HG03342 (cell line): ENCODE measurements at regions not wholly inside any gene's neighbourhood (a gene's known extent, or its start where the extent isn't known, plus 50 kb on each side); places are given as distances from the start of the nearest gene placed in this dataset.
"Not testable (repeated sequence)": the region's sequence is repeated elsewhere in the genome, so short reads cannot be mapped to it uniquely, and the experiment has no call there.

Experiments
- ATAC-seq: cut with Tn5 transposase; IDR thresholded peaks from one replicate; pipeline ENCODE4 v1.9.1; 2021; ENCODE audit warnings: mild to moderate bottlenecking, moderate library complexity; ENCODE audit not compliant: unreplicated experiment

GRCh38 chr4:81789158-81789557 is 317.5 kb upstream of the RASGEF1B start:
- no peak for ATAC-seq

GRCh38 chr4:81786766-81787165 is 315.1 kb upstream of the RASGEF1B start:
- ATAC-seq, result no peak

GRCh38 chr4:81786063-81786763 is 314.5 kb upstream of the RASGEF1B start:
- no peak for ATAC-seq

- ATAC-seq, result no peak
Observed at GRCh38 chr4:81785338-81785737, 313.6 kb upstream of the RASGEF1B start.

GRCh38 chr4:81783558-81783957 is 311.9 kb upstream of the RASGEF1B start:
- no peak for ATAC-seq

GRCh38 chr4:81781799-81782198 is 310.1 kb upstream of the RASGEF1B start:
- ATAC-seq, result no peak

- not testable (repeated sequence) for ATAC-seq
Observed at GRCh38 chr4:81777718-81778117, 306.0 kb upstream of the RASGEF1B start.

GRCh38 chr4:81776794-81777193 is 305.1 kb upstream of the RASGEF1B start:
- ATAC-seq, result no peak

GRCh38 chr4:81773557-81773956 is 301.9 kb upstream of the RASGEF1B start:
- no peak for ATAC-seq

- no peak for ATAC-seq
Observed at GRCh38 chr4:81771721-81772120, 300.0 kb upstream of the RASGEF1B start.

GRCh38 chr4:81769244-81769643 is 297.5 kb upstream of the RASGEF1B start:
- no peak for ATAC-seq

GRCh38 chr4:81758574-81759264 is 287.0 kb upstream of the RASGEF1B start:
- no peak for ATAC-seq

GRCh38 chr4:81757691-81758090 is 286.0 kb upstream of the RASGEF1B start:
- no peak for ATAC-seq

GRCh38 chr4:81756973-81757372 is 285.3 kb upstream of the RASGEF1B start:
- ATAC-seq, result peak; percentile 89

- no peak for ATAC-seq
Observed at GRCh38 chr4:81756042-81756441, 284.3 kb upstream of the RASGEF1B start.

GRCh38 chr4:81754169-81754568 is 282.5 kb upstream of the RASGEF1B start:
- no peak for ATAC-seq

GRCh38 chr4:81751531-81752289 is 280.0 kb upstream of the RASGEF1B start:
- ATAC-seq, result no peak

- no peak for ATAC-seq
Observed at GRCh38 chr4:81747242-81747930, 275.7 kb upstream of the RASGEF1B start.

GRCh38 chr4:81746773-81747172 is 275.1 kb upstream of the RASGEF1B start:
- ATAC-seq, result no peak

GRCh38 chr4:81746071-81746470 is 274.4 kb upstream of the RASGEF1B start:
- ATAC-seq, result no peak

- no peak for ATAC-seq
Observed at GRCh38 chr4:81745050-81745449, 273.3 kb upstream of the RASGEF1B start.
